NB4 (cell line): ENCODE measurements at regions not wholly inside any gene's neighbourhood (a gene's known extent, or its start where the extent isn't known, plus 50 kb on each side); places are given as distances from the start of the nearest gene placed in this dataset.
A peak's percentile ranks its signal among the peaks of the same experiment; 100 is the strongest.

Experiments used
- DNase-seq: peaks from one replicate; pipeline ENCODE4 v3.0.0; 2010; ENCODE audit warnings: low read depth
- H3K4me3 ChIP-seq: one replicate; pipeline ENCODE4 v1.5.1; 2011; ENCODE audit warnings: mild to moderate bottlenecking, low read depth, low read length, moderate library complexity
- MYC ChIP-seq: IDR thresholded peaks from 2 replicates; pipeline ENCODE4 v1.6.1; 2011; ENCODE audit warnings: low read depth, low read length
- POLR2A ChIP-seq: IDR thresholded peaks from 2 replicates; pipeline ENCODE4 v1.6.1; 2011; ENCODE audit warnings: mild to moderate bottlenecking; ENCODE audit not compliant: insufficient read length; ENCODE audit errors: extremely low read depth
- TF ChIP-seq, protein P1 (sequence below): IDR thresholded peaks from one replicate; pipeline ENCODE4 v1.5.1; 2012; ENCODE audit warnings: low read depth, low read length
- TF ChIP-seq, protein P2 (sequence below): IDR thresholded peaks from 2 replicates; pipeline ENCODE4 v1.6.1; 2011; ENCODE audit warnings: low read depth, low read length

DNA sequence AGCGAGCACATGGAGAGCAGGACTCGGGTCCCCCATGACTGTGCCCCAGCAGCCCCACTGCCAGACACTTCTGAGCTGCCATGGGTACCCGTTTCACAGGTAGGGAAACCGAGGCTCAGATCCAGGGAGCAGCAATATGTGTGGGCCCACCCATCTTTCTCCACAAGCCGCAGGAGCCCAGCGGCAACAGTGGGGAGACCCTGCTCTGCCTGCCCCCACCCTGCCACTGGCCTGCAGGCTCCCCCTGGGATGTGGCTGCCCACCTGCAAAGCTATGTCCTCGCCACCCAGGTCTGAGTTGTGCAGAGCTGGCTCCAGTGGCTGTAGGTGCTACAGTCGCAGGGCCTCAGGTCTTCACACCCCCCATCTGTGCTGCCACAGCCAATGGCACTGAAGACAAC is 50.6 kb upstream of the C1QTNF9B start:
- no peak overlapping the region for H3K4me3 ChIP-seq
- TF ChIP-seq, protein P1, sequence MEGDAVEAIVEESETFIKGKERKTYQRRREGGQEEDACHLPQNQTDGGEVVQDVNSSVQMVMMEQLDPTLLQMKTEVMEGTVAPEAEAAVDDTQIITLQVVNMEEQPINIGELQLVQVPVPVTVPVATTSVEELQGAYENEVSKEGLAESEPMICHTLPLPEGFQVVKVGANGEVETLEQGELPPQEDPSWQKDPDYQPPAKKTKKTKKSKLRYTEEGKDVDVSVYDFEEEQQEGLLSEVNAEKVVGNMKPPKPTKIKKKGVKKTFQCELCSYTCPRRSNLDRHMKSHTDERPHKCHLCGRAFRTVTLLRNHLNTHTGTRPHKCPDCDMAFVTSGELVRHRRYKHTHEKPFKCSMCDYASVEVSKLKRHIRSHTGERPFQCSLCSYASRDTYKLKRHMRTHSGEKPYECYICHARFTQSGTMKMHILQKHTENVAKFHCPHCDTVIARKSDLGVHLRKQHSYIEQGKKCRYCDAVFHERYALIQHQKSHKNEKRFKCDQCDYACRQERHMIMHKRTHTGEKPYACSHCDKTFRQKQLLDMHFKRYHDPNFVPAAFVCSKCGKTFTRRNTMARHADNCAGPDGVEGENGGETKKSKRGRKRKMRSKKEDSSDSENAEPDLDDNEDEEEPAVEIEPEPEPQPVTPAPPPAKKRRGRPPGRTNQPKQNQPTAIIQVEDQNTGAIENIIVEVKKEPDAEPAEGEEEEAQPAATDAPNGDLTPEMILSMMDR: no peak
- TF ChIP-seq, protein P2, sequence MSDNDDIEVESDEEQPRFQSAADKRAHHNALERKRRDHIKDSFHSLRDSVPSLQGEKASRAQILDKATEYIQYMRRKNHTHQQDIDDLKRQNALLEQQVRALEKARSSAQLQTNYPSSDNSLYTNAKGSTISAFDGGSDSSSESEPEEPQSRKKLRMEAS: no peak
- TF ChIP-seq POLR2A (no peak), MYC (no peak)
- DNase-seq: no peak

DNA sequence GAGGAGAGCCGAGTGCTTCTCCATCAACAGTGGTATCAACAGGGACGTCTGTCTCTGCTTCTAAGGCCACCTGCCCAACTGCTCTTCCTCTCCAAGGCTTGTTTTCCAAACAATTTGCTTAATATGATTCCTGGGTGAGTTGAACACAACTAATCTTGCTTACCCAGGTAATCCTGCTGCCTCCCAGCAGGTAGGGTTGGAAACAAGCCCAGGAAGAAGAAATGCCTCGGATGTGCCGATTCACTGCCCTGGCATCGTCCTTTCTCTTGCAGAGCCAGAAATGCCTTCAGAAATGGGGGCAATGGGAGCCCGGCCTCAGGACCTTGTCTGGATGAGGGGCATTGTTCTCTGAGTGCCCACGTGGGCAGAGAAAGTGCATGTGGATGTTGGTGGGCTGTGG is 51.9 kb upstream of the C1QTNF9B start:
- H3K4me3 ChIP-seq: no peak overlapping the region
- TF ChIP-seq, protein P2: no peak
- TF ChIP-seq MYC (no peak), POLR2A (no peak)
- TF ChIP-seq, protein P1: no peak
- DNase-seq: no peak

DNA sequence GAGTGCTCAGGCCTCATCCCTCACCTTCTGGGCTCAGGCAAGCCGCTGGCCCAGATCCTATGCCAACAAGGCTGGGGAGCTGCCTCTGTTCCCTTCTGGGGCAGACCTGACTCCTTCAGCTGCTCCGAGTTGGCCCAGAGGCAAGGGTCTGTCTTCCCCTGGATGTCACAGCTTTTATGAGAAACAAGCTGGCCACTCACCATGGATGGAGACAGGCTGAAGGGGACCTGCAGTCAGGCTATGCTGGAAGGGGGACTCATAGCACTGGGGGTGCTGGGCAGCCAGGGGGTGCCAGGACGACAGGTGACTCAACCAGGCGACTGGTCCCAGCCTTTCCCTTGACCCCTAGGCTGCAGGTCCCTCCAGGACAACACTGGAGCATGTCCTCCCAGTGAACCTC is 52.4 kb upstream of the C1QTNF9B start:
- TF ChIP-seq POLR2A (no peak), MYC (no peak)
- TF ChIP-seq, protein P2: no peak
- TF ChIP-seq, protein P1: no peak
- no peak for DNase-seq
- no peak overlapping the region for H3K4me3 ChIP-seq

DNA sequence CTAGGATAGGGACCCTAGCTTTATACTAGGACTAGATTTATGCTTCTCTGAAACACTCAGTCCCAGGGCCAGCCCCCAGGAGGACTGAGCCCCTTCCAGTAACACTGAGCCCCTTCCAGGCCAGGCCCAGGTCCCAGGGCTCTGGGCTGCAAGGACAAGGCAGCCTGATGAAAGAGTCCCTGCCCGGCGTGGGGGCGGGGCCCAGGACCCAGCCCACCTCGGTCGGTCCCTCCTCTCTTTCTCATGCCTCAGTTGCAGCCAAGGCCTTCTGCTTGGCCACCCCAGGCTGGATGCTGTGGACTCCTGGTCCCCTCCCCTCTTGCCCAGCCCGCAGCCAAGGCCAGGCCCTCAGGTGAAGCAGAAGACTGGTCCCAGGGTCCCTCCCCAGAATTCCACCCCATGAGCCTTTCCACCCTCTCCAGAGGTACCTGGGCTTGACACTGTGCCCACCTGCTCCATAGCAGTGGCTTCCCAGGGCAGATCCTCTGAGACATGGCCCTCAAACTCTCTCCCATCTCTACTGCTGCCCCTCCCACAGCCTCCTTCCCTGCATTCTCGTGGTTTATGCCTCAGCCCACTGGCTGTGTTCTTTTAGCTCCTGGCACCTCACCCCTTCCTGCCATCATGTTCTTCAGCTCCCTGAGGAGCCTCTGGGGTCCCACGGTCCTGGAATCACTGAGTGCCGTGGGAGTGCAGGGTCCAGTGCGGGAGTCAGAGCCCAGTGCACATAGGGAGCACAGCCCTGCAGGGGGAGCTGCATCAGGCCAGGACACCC is 53.6 kb upstream of the C1QTNF9B start:
- TF ChIP-seq MYC (no peak), POLR2A (no peak)
- TF ChIP-seq, protein P1: no peak
- TF ChIP-seq, protein P2: no peak
- no peak for DNase-seq
- H3K4me3 ChIP-seq: no peak overlapping the region

DNA sequence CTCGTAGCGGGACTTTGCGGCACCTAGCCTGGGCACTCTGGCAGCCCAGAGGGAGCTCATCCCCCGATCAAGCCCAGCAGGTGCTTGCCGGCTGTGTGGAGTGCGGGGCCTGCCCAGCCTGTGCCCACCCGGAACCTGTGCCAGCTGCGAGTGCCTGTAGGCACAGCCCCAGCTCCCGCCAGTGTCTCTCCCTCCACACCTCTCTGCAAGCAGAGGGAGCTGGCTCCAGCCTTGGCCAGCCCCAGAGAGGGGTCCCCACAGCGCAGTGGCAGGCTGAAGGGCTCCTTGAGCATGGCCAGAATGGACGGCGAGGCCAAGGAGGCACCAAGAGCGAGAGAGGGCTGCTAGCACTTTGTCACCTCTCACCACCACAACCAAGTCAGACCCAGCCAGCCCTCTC is 55.5 kb upstream of the C1QTNF9B start:
- TF ChIP-seq, protein P1: no peak
- TF ChIP-seq, protein P2: no peak
- TF ChIP-seq POLR2A (no peak), MYC (no peak)
- no peak for DNase-seq

DNA sequence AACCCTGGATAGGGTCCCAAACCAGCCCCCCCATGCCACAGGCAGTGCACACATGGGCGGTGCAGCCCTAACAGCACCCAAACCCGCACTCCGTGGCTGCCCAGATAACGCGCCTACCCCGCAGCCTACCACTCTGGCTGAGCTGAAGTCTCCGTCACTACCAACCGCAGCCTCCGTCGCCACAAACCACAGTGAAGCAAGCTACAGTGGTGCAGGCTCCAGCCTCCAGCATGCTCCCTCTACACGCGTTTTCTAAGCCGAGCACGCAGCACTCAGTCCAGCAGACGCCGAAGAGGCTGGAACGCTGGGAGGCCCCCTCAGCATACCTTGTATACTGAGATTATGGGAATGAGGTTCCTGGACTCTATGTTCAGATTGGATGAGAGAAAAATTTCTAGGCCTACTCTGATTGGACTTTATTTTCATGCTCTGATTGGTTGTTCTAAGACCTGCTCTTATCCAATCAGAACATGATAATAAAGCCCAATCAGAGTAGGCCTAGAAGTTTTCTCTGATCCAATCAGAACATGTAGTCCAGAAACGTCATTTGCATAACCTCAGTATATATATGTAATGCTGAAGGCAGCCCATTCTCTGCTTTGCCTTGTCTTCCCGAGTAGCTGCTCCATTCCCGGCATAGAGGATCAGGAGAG is 56.7 kb upstream of the C1QTNF9B start:
- DNase-seq: peak; percentile 60

More for the DNA sequence above, 55.5 kb upstream of the C1QTNF9B start:
- H3K4me3 ChIP-seq: no peak overlapping the region

More for the DNA sequence above, 56.7 kb upstream of the C1QTNF9B start:
- H3K4me3 ChIP-seq: no peak overlapping the region
- no peak for TF ChIP-seq MYC
- no peak for TF ChIP-seq POLR2A
- TF ChIP-seq, protein P1: no peak
- TF ChIP-seq, protein P2: no peak
